Glomerular visceral epithelial cell (primary cell): ENCODE measurements at regions not wholly inside any gene's neighbourhood (a gene's known extent, or its start where the extent isn't known, plus 50 kb on each side); places are given as distances from the start of the nearest gene placed in this dataset.

ENCODE experiments used
- DNase-seq: peaks from one replicate; pipeline ENCODE4 v3.0.0-alpha.2; 2016; ENCODE audit errors: extremely low spot score

- DNase-seq: no peak
Measured at GRCh38 chr2:168375195-168375798, 80.8 kb upstream of the CERS6 start.

DNA sequence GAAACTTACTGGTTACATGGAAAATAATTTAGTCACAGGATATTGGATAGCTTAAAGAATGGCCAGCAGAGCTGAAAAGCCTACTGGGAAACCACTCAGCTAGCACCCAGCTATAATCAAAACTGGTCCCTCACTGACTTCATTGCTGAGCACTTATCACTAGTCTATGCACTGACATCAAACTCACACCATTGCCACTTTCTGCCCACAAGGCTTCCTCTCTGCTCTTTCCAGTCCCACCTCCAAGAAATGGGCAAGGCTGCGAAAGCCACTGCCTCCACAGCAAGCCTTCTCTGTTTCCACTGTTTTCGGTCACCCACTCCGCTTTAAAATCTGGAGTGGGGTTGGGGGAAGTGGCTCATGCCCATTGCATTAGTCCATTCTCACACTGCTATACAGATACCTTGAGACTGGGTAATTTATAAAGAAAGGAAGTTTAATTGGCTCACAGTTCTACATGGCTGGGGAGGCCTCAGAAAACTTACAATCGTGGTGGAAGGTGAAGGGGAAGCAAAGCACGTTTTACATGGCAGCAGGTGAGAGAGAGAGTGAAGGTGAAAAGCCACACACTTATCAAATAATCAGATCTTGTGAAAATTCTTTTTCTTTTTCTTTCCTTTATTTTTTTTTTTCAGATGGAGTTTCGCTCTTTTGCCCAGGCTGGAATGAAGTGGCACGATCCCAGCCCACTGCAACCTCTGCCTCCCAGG is 77.0 kb upstream of the CERS6 start:
- DNase-seq: no peak

GRCh38 chr2:168380500-168380899 is 75.6 kb upstream of the CERS6 start:
- no peak for DNase-seq

DNA sequence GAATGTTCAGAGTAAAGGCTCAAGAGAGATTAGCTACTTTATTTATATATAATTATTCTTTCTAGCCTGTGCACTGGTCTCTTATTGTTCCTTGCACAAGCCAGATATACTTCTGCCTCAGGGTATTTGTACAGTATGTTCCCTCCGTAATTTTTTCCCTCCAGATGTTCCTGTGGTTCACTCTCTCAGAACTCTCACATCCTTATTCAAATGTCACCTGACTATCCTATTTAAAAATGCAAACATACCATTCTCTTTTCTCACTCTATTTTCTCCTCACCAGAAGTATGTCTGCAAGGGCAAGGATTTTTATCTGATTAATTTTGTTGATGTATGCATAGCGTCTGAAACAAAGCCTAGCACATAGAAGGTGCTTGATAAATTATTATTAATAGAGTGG is 64.0 kb upstream of the CERS6 start:
- DNase-seq: no peak

- no peak for DNase-seq
Measured at GRCh38 chr2:168392797-168393196, 63.3 kb upstream of the CERS6 start.

- no peak for DNase-seq
Measured at GRCh38 chr2:168394262-168394661, 61.8 kb upstream of the CERS6 start.

DNA sequence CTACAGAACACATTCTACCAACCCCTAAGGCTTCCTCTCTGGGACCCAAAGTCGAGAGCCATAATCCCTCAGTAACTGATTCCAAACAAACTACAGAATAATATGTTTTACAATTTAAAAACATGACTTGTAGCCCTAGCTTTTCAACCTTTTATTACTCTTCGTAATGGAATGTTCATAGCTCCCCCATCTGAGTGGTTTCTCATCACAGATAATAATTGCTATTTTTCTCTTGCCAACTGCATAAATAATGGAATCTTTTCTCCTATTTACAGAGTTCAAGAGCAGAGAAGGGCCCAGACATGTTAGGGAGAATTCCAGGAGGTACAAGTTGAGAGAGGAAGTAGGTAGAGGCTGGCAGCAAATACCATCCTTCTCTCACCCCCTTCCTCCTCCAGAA is 59.9 kb upstream of the CERS6 start:
- no peak for DNase-seq

DNA sequence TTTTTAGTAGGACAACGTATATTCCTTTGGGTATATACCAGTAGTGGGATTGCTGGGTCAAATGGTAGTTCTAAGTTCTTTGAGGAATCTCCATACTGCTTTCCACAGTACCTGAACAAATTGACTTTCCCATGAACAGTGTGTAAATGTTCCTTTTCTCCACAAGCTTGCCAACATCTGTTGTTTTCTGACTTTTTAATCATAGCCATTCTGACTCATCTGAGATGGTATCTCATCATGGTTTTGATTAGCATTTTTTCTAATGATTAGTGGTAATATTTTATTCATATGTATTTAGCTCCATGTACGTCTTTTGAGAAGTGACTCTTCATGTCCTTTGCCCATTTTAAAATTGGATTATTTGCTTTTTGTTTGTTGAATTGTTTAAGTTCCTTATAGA is 58.4 kb upstream of the CERS6 start:
- no peak for DNase-seq

DNA sequence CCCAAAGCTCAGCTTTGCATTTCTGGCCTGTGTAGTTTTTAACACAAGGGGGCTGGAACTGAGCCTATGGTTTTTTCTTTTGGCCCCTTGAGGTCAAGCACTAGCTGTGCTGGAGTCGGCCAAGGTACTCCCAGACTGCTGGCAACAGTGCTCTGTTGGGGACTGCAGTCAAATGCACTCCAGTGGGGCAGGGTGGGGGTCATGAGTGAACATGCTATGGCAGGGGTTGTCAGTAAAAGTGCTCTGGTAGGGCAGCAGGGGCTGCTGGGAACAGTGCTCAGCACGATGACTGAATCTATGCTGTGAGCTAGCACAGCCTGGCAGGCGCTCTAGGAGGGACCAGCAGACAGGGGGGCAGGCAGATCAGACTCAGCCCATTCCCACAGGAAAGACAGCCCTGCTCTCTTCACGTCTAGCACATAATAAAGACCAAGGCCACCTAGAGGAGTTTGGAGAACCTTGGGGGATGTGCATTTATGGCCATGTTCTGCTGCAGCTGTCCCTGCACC is 55.0 kb upstream of the CERS6 start:
- no peak for DNase-seq

DNA sequence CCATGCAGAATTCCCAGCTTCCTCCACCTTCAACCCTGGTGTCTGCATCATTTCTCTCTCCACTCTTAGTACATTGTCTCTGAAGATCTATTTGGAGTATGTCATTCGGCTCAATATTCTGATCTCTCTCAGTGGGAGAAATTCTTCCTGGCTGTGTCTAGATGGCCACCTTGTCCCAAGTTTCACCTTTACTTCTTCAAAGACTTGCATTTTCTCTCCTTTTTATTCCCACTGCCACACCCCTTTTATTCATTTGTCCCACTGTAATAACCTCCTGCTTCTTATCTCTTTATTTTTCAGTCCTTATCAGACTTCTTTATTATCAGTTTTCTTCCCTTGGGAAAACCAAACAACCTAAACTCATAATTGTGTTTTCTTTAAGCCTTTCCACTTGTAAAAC is 54.3 kb upstream of the CERS6 start:
- no peak for DNase-seq

GRCh38 chr2:168402531-168402930 is 53.5 kb upstream of the CERS6 start:
- no peak for DNase-seq

DNA sequence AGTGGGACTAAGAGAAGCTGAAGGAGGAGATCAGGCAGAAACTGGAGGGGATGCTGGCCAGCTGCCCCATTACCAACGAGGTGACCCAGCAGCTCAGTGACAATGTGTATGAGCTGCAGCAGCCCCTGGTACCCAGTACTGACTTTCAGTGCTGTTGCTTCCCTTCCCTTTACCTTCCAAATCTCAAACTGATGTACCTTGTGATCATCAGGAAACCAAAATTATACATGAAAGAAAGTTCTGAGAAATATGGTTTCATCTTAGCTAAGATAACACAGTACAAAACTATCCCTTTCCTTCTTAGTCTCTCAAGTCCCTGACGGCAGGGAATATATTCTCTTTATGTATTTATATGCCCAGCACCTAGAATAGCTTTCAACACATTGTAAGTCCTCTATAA is 52.3 kb upstream of the CERS6 start:
- no peak for DNase-seq

- DNase-seq: no peak
Measured at GRCh38 chr2:168404764-168405163, 51.3 kb upstream of the CERS6 start.
